Mesothelial cell of epicardium (in vitro differentiated cells): ENCODE measurements at regions not wholly inside any gene's neighbourhood (a gene's known extent, or its start where the extent isn't known, plus 50 kb on each side); places are given as distances from the start of the nearest gene placed in this dataset.

ENCODE experiments used
- DNase-seq, 2 experiments: peaks; one replicate each; pipeline ENCODE4 v3.0.0; 2021; ENCODE audit warnings: low spot score in 2 of 2; ENCODE audit not compliant: unreplicated experiment in 2 of 2
- H3K27ac Mint-ChIP-seq: 2 replicates; pipeline ENCODE4 v1.8.0; 2021; ENCODE audit warnings: mixed read lengths
- H3K27me3 Mint-ChIP-seq: 2 replicates; pipeline ENCODE4 v1.8.0; 2021; ENCODE audit warnings: low read depth, mixed read lengths
- H3K36me3 Mint-ChIP-seq: 2 replicates; pipeline ENCODE4 v1.8.0; 2021; ENCODE audit warnings: mixed read lengths
- H3K4me1 Mint-ChIP-seq: 2 replicates; pipeline ENCODE4 v1.8.0; 2021; ENCODE audit warnings: mixed read lengths
- H3K4me3 Mint-ChIP-seq: 2 replicates; pipeline ENCODE4 v1.8.0; 2021; ENCODE audit warnings: mild to moderate bottlenecking, moderate library complexity, mixed read lengths
- H3K9me3 Mint-ChIP-seq: 2 replicates; pipeline ENCODE4 v1.8.0; 2021; ENCODE audit warnings: mixed read lengths
- CTCF ChIP-seq: fragments of 200-600 bp; sonication (generic); IDR thresholded peaks from one replicate; pipeline ENCODE4 v1.5.0; 2021; ENCODE audit warnings: antibody characterized with exemption; ENCODE audit not compliant: unreplicated experiment

GRCh38 chr11:128234143-128234542 lies 353.2 kb downstream of the ETS1 start:
- H3K4me1 Mint-ChIP-seq = peaks cover 33% of the 10 kb centered on the region
- no peaks in the 10 kb centered on the region for H3K27me3 Mint-ChIP-seq
- no peaks in the 10 kb centered on the region for H3K36me3 Mint-ChIP-seq
- H3K27ac Mint-ChIP-seq = no peak overlapping the region
- H3K9me3 Mint-ChIP-seq = peaks cover 4% of the 10 kb centered on the region
- TF ChIP-seq CTCF = no peak
- DNase-seq = no peak
- no peak overlapping the region for H3K4me3 Mint-ChIP-seq

GRCh38 chr11:128232588-128232987 lies 354.8 kb downstream of the ETS1 start:
- peaks cover 22% of the 10 kb centered on the region for H3K4me1 Mint-ChIP-seq
- TF ChIP-seq CTCF = no peak
- peaks cover 4% of the 10 kb centered on the region for H3K9me3 Mint-ChIP-seq
- no peaks in the 10 kb centered on the region for H3K36me3 Mint-ChIP-seq
- no peak overlapping the region for H3K27ac Mint-ChIP-seq
- DNase-seq = no peak
- H3K27me3 Mint-ChIP-seq = no peaks in the 10 kb centered on the region
- no peak overlapping the region for H3K4me3 Mint-ChIP-seq

- no peak for TF ChIP-seq CTCF
- H3K4me1 Mint-ChIP-seq = peaks cover 22% of the 10 kb centered on the region
- no peak overlapping the region for H3K4me3 Mint-ChIP-seq
- H3K36me3 Mint-ChIP-seq = no peaks in the 10 kb centered on the region
- no peak overlapping the region for H3K27ac Mint-ChIP-seq
- no peaks in the 10 kb centered on the region for H3K27me3 Mint-ChIP-seq
- peaks cover 4% of the 10 kb centered on the region for H3K9me3 Mint-ChIP-seq
- DNase-seq = no peak
Measured at GRCh38 chr11:128231845-128232410, 355.4 kb downstream of the ETS1 start.

GRCh38 chr11:128227466-128227865 lies 359.9 kb downstream of the ETS1 start:
- Mint-ChIP-seq H3K9me3 (peaks cover 4% of the 10 kb centered on the region), H3K4me3 (no peak overlapping the region), H3K4me1 (peaks cover 1% of the 10 kb centered on the region), H3K27me3 (no peaks in the 10 kb centered on the region), H3K27ac (no peak overlapping the region), H3K36me3 (no peaks in the 10 kb centered on the region)
- TF ChIP-seq CTCF = no peak
- no peak for DNase-seq

- TF ChIP-seq CTCF = no peak
- no peak overlapping the region for H3K4me3 Mint-ChIP-seq
- H3K4me1 Mint-ChIP-seq = peaks cover 5% of the 10 kb centered on the region
- no peak overlapping the region for H3K27ac Mint-ChIP-seq
- H3K27me3 Mint-ChIP-seq = no peaks in the 10 kb centered on the region
- no peaks in the 10 kb centered on the region for H3K36me3 Mint-ChIP-seq
- no peak for DNase-seq
- H3K9me3 Mint-ChIP-seq = no peaks in the 10 kb centered on the region
Measured at GRCh38 chr11:128226106-128226716, 361.1 kb downstream of the ETS1 start.
